GM12878 (cell line): ENCODE measurements at regions not wholly inside any gene's neighbourhood (a gene's known extent, or its start where the extent isn't known, plus 50 kb on each side); places are given as distances from the start of the nearest gene placed in this dataset.

Source experiments
- ATAC-seq: fragments of 200-7000 bp; cut with Tn5 transposase; 3 replicates; pipeline ENCODE4 v1.9.1; 2020; ENCODE audit warnings: mild to moderate bottlenecking, moderate library complexity
- BruUV-seq: library from RNA; stranded (reverse); fragments of 400-500 nt; replicated peaks from 2 replicates; lab custom pipeline; 2021; lab: Mats Ljungman, UMichigan
- CTCF ChIA-PET: fragments of 300-600 bp; sonication (Branson Sonifier 250); formaldehyde crosslinking; extraction: SDS; loops from one replicate; lab custom pipeline; 2021; ENCODE audit warnings: inconsistent platforms; lab: Yijun Ruan, JAX
- POLR2A ChIA-PET: fragments of 350-600 bp; formaldehyde crosslinking; extraction: SDS; loops from one replicate; lab custom pipeline; 2021; ENCODE audit warnings: inconsistent platforms; lab: Charles Lee
- RAD21 ChIA-PET: fragments of 300-600 bp; sonication (Branson Sonifier 250); formaldehyde crosslinking; loops from one replicate; lab custom pipeline; 2023; ENCODE audit warnings: antibody characterized with exemption; ENCODE audit not compliant: unreplicated experiment; lab: Charles Lee
- SMC1A ChIA-PET: fragments of 300-600 bp; sonication (Branson Sonifier 250); formaldehyde crosslinking; loops from one replicate; lab custom pipeline; 2023; ENCODE audit not compliant: unreplicated experiment, uncharacterized antibody; lab: Charles Lee
- DNase-seq: peaks from one replicate; pipeline ENCODE4 v3.0.0-alpha.2; 2011; ENCODE audit warnings: low read depth, low spot score
- FAIRE-seq: peaks from 3 replicates; lab custom pipeline; 2011; peaks lifted over from hg19 to GRCh38; lab: Jason Lieb, UNC
- H2AFZ ChIP-seq: 2 replicates; pipeline ENCODE4 v1.6.0; 2011; ENCODE audit warnings: low read depth, low read length, control low read depth; ENCODE audit not compliant: control insufficient read depth
- H3K27ac ChIP-seq: 2 replicates; pipeline ENCODE4 v1.5.1; 2011; ENCODE audit warnings: control low read depth; ENCODE audit not compliant: control insufficient read depth, insufficient read depth
- H3K27me3 ChIP-seq, 2 experiments: replicated peaks in 1 of 2; 2 replicates each; pipeline versions ENCODE4 v1.6.0 to v1.6.1; 2011; ENCODE audit warnings: low read length in 1 of 2; ENCODE audit not compliant: control insufficient read depth in 2 of 2, insufficient read depth in 2 of 2
- H3K36me3 ChIP-seq, 2 experiments: 2 replicates each; pipeline ENCODE4 v1.5.1; 2011; ENCODE audit warnings: low read length in 1 of 2; ENCODE audit not compliant: control insufficient read depth in 2 of 2, insufficient read depth in 2 of 2
- H3K4me1 ChIP-seq: 2 replicates; pipeline ENCODE4 v1.6.1; 2011; ENCODE audit warnings: mild to moderate bottlenecking, low read length, moderate library complexity, mixed read lengths; ENCODE audit not compliant: control insufficient read depth, insufficient read depth
- H3K4me2 ChIP-seq: 2 replicates; pipeline ENCODE4 v1.6.0; 2011; ENCODE audit warnings: control low read depth; ENCODE audit not compliant: control insufficient read depth, insufficient read depth
- H3K4me3 ChIP-seq: fragments of 200-600 bp; sonication (generic); 2 replicates; pipeline ENCODE4 v1.5.1; 2016
- H3K79me2 ChIP-seq: 2 replicates; pipeline ENCODE4 v1.6.0; 2011; ENCODE audit warnings: low read length; ENCODE audit not compliant: control insufficient read depth, insufficient read depth
- H3K9ac ChIP-seq: 2 replicates; pipeline ENCODE4 v1.8.0; 2011; ENCODE audit warnings: low read length, control low read depth, mixed read lengths; ENCODE audit not compliant: control insufficient read depth, insufficient read depth
- H3K9me3 ChIP-seq: replicated peaks from 3 replicates; pipeline ENCODE4 v1.5.1; 2011; ENCODE audit warnings: mild to moderate bottlenecking, low read length; ENCODE audit not compliant: control insufficient read depth, insufficient read depth
- H4K20me1 ChIP-seq: 2 replicates; pipeline ENCODE4 v1.6.0; 2011; ENCODE audit not compliant: control insufficient read depth, insufficient read depth
- EGR1 ChIP-seq, 2 experiments: IDR thresholded peaks; 1 replicate in 1 of 2; 2 replicates in 1 of 2; pipeline ENCODE4 v1.6.1; 2011 to 2012; ENCODE audit warnings: low read depth in 2 of 2, low read length in 2 of 2, borderline replicate concordance in 1 of 2, mild to moderate bottlenecking in 1 of 2, moderate library complexity in 1 of 2
- IKZF2 ChIP-seq, 2 experiments: fragments of 450-650 bp; IDR thresholded peaks; 2 replicates each; pipeline ENCODE4 v1.6.1; 2017; ENCODE audit warnings: mild to moderate bottlenecking in 2 of 2, moderate library complexity in 2 of 2
- POLR2AphosphoS2 ChIP-seq: IDR thresholded peaks from 2 replicates; pipeline ENCODE4 v1.6.1; 2011; ENCODE audit warnings: low read depth, mild to moderate bottlenecking, low read length, improper control_type of control experiment, moderate library complexity
- RBBP5 ChIP-seq: fragments of 200-600 bp; sonication (generic); conservative IDR thresholded peaks from 2 replicates; pipeline ENCODE4 v1.6.1; 2016
- RELB ChIP-seq: fragments of 450-650 bp; IDR thresholded peaks from 2 replicates; pipeline ENCODE4 v1.6.1; 2017; ENCODE audit warnings: low read depth, mild to moderate bottlenecking, moderate library complexity
- SRF ChIP-seq, 2 experiments: IDR thresholded peaks; 2 replicates each; pipeline ENCODE4 v1.6.1; 2011; ENCODE audit warnings: low read depth in 2 of 2, low read length in 2 of 2, mild to moderate bottlenecking in 1 of 2, moderate library complexity in 1 of 2
- SUPT20H ChIP-seq: IDR thresholded peaks from 2 replicates; pipeline ENCODE4 v1.6.1; 2011; ENCODE audit warnings: low read depth, mild to moderate bottlenecking, low read length, moderate library complexity, borderline replicate concordance; ENCODE audit not compliant: control insufficient read depth
- TAF1 ChIP-seq: IDR thresholded peaks from 2 replicates; pipeline ENCODE4 v1.6.1; 2011; ENCODE audit warnings: mild to moderate bottlenecking, low read depth, low read length, borderline replicate concordance
- TCF12 ChIP-seq: IDR thresholded peaks from 2 replicates; pipeline ENCODE4 v1.6.1; 2011; ENCODE audit warnings: low read depth, mild to moderate bottlenecking, low read length
- TCF3 ChIP-seq: IDR thresholded peaks from 2 replicates; pipeline ENCODE4 v1.6.1; 2012; ENCODE audit warnings: low read depth, mild to moderate bottlenecking, low read length, borderline replicate concordance; ENCODE audit not compliant: insufficient read depth
- WGBS: methylation state at CpG from one replicate; pipeline ENCODE4 v1.1.6; 2016; ENCODE audit warnings: low lambda C conversion rate; ENCODE audit not compliant: insufficient replicate concordance, insufficient coverage; ENCODE audit errors: missing lambda C conversion rate; 5-methylcytosine and 5-hydroxymethylcytosine counted together
- in situ Hi-C: fragments of 300-500 bp; cut with MboI; formaldehyde crosslinking; loops from 9 replicates; pipeline ENCODE4 v1.14.3; 2018; ENCODE audit warnings: mixed read lengths
- intact Hi-C: fragments of 100-400 bp; cut with micrococcal nuclease; formaldehyde crosslinking; loops from one replicate; pipeline ENCODE4 v1.14.2; 2022; ENCODE audit not compliant: unreplicated experiment
- TF ChIP-seq, protein P1 (sequence below): IDR thresholded peaks from 2 replicates; pipeline ENCODE4 v1.6.1; 2012; ENCODE audit warnings: low read length, inconsistent platforms
- TF ChIP-seq, protein P2 (sequence below): fragments of 450-650 bp; formaldehyde crosslinking; IDR thresholded peaks from 2 replicates; pipeline ENCODE4 v1.4.0; 2020; ENCODE audit warnings: mild to moderate bottlenecking, moderate library complexity

DNA sequence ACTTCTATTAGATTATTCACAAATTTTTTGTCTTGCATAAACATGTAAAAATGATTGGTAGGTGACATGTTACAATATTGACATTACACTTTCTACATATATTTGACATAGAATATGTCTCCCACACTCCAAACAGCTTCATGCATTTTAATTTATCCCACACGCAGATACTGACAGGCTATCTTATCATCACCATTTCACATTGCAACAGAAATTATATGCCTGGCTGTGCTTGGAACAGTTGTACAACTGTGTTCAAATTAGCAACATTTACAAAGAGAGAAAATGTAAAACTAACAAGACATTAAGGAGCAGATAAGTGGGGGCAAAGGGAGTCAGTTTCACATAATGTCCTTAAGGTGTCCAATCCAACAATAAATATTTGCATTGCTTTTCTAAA is 1208.5 kb downstream of the NSUN3 start:
- Histone ChIP-seq H3K4me2 (no peak overlapping the region), H3K4me3 (no peak overlapping the region), H4K20me1 (no peaks in the 10 kb centered on the region), H3K79me2 (no peaks in the 10 kb centered on the region), H3K9me3 (no peaks in the 10 kb centered on the region), H3K9ac (no peak overlapping the region), H3K36me3 (no peaks in the 10 kb centered on the region), H3K4me1 (no peaks in the 10 kb centered on the region), H3K27ac (no peak overlapping the region), H3K27me3 (no peaks in the 10 kb centered on the region), H2AFZ (no peak overlapping the region)
- SMC1A ChIA-PET: interaction anchor here (0.8 kb wide), 1 partner anchor 36 kb away, joined by 3 read pairs; no protein-coding TSS in a partner anchor
- WGBS: 8% methylated on average over 1 of the region's 1 CpG
- FAIRE-seq: no peak
- no peak for ATAC-seq
- DNase-seq: no peak
- intact Hi-C loops (no loop called here), in situ Hi-C loops (no loop called here)
- RAD21 ChIA-PET: no interaction called here
- POLR2A ChIA-PET: no interaction called here
- CTCF ChIA-PET: no interaction called here
- TF ChIP-seq TCF3 (no peak), EGR1 (IDR thresholded peaks at IDR 0.05; ENCODE audit: borderline replicate concordance in 1 of 2, low read depth in 2 of 2, low read length in 2 of 2) (no peak), RELB (no peak)
- BruUV-seq: no TSS peak

- BruUV-seq: no TSS peak
- DNase-seq: no peak
- Histone ChIP-seq H3K4me3 (no peak overlapping the region), H3K79me2 (no peaks in the 10 kb centered on the region), H3K9ac (no peak overlapping the region), H3K9me3 (no peaks in the 10 kb centered on the region), H4K20me1 (no peaks in the 10 kb centered on the region), H3K4me2 (no peak overlapping the region), H3K27me3 (no peaks in the 10 kb centered on the region), H3K4me1 (no peaks in the 10 kb centered on the region), H3K36me3 (no peaks in the 10 kb centered on the region), H3K27ac (no peak overlapping the region), H2AFZ (no peak overlapping the region)
- intact Hi-C loops (no loop called here), in situ Hi-C loops (no loop called here)
- 32% methylated on average over 3 of the region's 3 CpGs for WGBS
- ChIA-PET SMC1A (no interaction called here), CTCF (no interaction called here), RAD21 (no interaction called here), POLR2A (no interaction called here)
- FAIRE-seq: no peak
- ATAC-seq: no peak
- TF ChIP-seq, protein P1, sequence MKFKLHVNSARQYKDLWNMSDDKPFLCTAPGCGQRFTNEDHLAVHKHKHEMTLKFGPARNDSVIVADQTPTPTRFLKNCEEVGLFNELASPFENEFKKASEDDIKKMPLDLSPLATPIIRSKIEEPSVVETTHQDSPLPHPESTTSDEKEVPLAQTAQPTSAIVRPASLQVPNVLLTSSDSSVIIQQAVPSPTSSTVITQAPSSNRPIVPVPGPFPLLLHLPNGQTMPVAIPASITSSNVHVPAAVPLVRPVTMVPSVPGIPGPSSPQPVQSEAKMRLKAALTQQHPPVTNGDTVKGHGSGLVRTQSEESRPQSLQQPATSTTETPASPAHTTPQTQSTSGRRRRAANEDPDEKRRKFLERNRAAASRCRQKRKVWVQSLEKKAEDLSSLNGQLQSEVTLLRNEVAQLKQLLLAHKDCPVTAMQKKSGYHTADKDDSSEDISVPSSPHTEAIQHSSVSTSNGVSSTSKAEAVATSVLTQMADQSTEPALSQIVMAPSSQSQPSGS: no peak
- TF ChIP-seq RBBP5 (no peak), POLR2AphosphoS2 (no peak), IKZF2 (IDR thresholded peaks at IDR 0.05) (no peak), SUPT20H (no peak), TCF12 (no peak), SRF (IDR thresholded peaks at IDR 0.05; ENCODE audit: low read depth in 2 of 2, low read length in 2 of 2) (no peak), TAF1 (no peak)
- TF ChIP-seq, protein P2, sequence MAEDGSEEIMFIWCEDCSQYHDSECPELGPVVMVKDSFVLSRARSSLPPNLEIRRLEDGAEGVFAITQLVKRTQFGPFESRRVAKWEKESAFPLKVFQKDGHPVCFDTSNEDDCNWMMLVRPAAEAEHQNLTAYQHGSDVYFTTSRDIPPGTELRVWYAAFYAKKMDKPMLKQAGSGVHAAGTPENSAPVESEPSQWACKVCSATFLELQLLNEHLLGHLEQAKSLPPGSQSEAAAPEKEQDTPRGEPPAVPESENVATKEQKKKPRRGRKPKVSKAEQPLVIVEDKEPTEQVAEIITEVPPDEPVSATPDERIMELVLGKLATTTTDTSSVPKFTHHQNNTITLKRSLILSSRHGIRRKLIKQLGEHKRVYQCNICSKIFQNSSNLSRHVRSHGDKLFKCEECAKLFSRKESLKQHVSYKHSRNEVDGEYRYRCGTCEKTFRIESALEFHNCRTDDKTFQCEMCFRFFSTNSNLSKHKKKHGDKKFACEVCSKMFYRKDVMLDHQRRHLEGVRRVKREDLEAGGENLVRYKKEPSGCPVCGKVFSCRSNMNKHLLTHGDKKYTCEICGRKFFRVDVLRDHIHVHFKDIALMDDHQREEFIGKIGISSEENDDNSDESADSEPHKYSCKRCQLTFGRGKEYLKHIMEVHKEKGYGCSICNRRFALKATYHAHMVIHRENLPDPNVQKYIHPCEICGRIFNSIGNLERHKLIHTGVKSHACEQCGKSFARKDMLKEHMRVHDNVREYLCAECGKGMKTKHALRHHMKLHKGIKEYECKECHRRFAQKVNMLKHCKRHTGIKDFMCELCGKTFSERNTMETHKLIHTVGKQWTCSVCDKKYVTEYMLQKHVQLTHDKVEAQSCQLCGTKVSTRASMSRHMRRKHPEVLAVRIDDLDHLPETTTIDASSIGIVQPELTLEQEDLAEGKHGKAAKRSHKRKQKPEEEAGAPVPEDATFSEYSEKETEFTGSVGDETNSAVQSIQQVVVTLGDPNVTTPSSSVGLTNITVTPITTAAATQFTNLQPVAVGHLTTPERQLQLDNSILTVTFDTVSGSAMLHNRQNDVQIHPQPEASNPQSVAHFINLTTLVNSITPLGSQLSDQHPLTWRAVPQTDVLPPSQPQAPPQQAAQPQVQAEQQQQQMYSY: no peak
Observed at GRCh38 chr3:95272166-95272565, 1209.3 kb downstream of the NSUN3 start.
